GM18870 (cell line): ENCODE measurements at regions not wholly inside any gene's neighbourhood (a gene's known extent, or its start where the extent isn't known, plus 50 kb on each side); places are given as distances from the start of the nearest gene placed in this dataset.
A peak's percentile ranks its signal among the peaks of the same experiment; 100 is the strongest.

Experiments used
- ATAC-seq: cut with Tn5 transposase; IDR thresholded peaks from one replicate; pipeline ENCODE4 v1.9.1; 2021; ENCODE audit warnings: moderate library complexity; ENCODE audit not compliant: unreplicated experiment

DNA sequence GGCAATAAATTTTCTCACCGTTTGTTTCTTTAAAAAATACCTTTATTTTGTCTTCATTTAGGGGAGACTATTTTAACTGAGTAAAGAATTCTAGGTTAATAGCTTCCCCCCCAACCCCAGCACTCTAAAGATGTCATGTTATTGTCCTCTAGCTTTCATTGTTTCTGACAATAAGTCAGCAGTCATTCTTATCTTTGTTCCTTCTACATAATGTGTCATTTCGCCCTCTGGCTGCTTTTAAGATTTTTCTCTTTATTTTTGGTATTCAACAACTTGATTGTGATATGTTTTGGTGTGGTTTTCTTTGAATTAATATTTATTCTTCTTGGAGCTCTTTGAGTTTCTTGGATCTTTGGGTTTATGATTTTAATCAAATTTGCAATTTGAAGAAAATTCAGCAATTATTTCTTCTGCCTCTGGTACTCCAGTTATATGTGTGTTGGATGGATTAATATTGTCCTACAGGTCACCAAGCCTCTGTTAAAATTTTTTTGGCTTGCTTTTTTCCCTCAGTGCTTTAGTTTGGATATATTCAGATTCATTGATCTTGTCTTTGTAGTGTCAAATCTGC is 64.6 kb upstream of the ELN start:
- no peak for ATAC-seq

DNA sequence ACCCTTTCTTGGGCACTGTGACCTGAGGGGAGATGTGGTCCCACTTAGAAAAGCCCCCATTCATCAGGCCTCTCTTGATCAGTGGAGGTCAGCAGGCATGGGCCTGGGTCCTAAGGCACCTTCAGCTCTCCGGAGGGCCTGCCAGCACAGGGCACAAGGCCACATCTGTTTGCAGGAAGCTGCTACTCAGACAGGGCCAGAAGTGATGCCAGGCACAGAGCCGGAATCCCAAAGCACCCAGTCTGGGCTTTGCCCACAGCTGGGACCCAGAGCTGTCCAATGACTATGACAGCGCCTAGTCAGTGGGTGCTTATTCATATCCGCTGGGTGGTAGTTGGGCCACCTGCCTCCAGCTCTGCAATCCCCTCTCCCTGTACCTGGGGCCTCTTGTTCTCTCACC is 63.2 kb upstream of the ELN start:
- ATAC-seq, result no peak

DNA sequence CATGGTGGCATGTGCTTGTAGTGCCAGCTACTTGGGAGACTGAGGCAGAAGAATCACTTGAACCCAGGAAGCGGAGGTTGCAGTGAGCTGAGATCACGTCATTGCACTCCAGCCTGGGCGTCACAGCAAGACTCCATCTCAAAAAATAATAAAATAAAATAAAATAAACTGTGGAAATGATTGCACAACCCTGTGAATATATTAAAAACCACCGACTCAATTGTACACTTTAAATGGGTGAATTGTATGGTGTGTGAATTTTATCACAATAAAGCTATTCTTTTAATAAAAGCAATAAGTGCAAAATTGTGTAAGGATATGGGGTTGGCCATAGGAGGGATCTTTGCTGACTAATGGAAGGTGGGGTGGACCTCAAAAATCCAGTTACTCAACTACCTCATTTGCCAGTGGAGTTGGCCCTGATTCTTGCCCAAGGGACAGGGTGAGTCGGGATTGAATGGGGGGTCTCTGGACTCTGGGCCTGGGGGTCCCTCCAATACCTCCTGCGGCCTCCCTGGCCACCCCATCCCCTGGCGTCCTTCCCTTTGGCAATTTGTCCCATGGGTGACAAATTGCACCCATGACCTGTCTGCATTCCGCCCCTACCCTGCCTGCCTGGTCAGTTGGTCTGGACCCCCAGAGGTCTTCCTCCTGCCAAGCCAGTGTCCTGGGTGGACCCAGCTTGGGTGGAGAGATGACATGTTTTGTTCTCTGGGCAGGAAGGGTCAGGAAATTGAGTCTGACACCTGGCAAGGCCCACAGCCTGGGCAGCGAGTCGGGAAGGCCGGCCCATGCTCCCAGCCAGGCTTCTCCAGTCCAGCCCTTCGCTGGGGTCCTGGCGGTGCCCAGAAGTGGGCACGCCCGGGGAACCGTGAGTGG is 61.7 kb upstream of the ELN start:
- no peak for ATAC-seq

DNA sequence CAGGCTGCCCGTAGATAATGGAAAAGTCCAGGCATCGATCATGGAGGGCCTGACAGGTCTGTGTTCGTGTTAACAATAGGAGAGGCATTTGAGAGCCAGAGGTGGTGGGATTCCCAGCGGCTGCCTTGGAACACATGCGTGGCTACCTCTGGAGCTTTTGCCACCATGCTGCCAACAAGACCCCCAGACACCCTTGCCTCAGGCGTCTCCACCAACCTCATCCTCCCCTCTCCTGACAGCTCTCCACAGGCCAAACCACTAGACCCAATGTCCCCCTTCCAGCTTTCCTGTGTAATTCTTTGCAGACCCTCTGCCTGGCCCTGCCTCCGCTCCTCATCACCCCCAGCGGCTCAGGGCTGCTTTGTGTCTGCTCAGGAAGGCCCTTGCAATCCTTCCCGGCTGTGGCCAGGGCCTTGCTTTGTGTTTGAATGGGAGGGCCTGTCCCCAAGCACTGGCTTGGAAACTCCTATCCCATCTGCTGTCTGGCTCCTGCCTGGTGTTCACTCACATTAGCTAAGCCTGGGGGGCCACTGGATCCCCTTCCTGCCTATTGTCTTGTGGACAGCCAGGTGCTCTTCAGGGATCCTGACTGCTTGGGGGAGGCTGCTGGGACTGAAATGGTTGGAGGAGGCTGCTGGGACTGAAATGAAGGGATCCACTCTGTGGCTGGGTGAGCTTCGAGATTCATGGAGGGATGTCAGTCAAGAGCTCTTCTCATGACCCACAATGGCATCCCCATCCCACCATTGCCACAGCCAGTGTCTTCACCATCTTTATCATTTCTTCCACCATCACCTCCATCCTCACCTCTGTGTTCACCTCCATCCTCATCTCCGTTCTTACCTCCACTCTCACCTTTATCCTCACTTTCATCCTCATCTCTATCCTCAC is 60.8 kb upstream of the ELN start:
- ATAC-seq, result no peak

DNA sequence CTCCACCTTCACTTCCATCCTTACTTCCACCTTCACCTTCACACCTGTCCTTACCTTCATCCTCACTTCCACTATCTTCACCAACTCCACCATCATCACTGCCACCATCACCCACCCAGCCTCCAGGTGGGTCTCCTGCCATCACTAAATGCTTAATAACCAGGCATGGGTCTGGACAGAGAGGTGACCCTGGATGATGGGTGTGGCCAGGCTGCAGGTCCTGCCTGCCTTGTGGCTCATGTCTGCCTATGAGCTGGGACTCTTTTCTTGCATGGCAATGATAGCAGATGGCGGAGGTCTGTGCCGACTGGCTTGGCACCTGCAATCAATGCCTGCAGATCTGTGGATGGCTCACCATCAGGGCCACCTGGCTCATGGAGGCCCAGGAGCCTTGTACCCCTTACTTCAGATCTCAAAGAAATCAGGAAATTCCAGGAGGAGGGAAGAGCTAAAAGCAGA is 60.1 kb upstream of the ELN start:
- no peak for ATAC-seq

DNA sequence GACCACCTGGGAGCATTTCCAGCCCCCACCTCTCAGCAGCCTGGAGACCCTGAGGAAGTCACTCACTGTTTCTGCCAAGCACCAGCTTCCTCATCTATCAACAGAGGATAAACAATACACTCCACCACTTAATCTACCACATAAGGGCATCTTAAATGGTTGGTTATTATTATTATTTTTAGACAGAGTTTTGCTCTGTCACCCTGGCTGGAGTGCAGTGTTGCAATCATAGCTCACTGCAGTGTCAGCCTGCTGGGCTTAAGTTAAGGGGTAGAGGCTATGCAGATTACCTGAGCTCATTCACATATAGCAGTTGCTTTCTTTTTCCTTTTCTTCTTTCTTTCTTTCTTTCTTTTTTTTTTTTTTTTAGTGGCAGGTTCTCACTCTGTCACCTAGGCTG is 59.5 kb upstream of the ELN start:
- no peak for ATAC-seq

DNA sequence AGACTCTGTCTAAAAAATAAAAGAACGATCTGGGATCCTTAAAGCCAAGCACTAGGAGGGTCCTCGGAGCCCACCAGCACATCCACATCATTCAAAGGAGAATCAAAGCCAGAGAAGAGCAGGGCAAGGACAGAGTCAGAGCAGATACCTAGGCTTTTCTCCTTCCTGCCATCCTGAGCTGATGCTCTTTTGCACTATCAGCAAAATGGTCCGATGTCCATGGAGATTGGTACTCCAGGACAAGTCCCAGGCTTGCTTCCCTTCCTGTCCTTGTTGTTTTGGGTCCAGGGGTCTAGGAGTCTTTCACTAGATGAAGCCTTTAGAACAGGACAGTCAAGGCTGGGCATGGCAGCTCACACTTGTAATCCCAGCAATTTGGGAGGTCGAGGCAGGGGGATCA is 58.0 kb upstream of the ELN start:
- ATAC-seq, result no peak

DNA sequence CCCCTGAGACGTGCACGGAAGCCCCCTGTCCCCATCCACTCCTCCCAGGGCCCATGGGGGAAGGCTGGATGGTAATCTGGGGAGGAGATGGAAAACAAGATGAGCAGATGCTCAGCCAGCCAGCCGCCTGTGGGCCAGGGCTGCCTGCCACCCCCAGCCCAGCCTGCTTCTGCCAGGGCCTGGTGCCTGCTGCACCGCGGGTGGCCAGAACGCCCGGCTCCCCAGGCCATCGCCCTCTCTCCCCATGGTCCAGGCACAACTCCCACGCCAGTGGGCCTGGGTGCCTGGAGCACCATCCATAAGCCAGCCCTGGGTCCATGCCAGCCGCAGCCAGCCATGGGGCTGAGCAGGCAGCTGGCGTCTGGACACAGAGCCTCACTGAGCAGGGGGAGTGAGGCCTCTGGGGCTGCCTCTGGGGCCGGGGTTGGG is 57.2 kb upstream of the ELN start:
- peak; percentile 9 for ATAC-seq

DNA sequence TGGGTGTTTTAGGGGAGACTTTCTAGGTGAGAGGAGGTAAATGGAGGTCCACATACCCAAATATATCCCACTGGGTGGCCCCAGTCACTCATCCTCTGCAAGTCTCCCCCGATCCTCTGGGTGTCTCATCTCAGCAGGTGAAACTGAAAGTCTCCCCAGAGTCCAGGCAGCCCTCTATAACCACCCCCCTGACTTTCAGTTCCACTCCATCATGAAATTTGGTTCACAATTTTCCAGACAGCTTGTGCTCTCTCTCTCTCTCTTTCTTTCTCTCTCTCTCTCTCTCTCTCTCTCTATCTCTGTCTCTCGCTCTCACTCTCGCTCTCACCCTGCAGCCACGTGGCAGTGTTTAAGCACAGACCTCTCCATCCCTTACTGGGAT is 56.7 kb upstream of the ELN start:
- ATAC-seq, result peak; percentile 48

DNA sequence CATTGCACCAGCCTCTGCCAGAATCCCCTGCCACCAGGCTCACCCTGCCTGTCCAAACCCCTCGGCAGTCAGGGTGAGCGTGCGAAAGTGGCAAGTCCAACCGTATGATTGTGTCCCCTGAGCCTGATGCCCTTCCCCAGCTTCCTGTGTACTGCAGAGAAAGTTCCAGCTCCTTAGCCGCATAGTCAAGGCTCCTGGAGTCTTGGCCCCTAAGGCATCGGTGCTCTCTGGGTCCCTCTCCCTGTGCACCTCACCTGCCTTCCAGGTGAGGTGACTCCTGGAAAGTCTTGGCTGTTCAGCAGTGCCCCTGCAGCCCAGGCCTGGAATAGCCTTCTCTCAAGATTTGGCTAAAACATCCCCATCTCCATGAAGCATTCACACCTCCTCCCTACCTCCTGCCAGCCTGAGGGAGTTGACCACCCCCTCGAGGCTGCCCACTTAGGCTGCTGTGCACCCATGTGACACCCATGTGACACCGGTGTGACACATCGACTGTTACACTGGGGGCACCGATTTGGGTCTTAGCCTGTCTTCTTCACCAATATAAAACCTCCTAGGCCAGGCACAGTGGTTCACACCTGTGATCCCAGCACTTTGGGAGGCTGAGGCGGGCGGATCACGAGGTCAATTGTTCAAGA is 56.1 kb upstream of the ELN start:
- ATAC-seq, result no peak

DNA sequence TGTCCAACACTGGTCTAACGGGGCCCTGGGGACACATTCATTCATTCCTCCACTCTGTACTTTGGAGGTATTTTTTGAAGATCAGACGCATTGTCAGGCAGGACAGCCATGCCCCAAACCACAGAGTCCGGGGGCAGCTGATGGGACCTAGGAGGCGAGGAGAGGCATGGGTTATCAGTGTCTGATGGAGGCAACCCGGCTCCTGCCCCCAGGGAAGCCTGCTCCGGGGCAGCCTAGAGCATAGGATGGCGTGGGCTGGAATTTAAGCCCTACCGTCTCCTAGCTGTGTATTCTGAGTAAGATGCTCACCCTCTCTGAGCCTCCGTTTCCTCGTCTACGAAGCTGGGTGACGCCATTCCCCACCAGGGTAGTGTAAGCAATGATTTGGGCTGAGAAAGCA is 55.4 kb upstream of the ELN start:
- ATAC-seq, result no peak

DNA sequence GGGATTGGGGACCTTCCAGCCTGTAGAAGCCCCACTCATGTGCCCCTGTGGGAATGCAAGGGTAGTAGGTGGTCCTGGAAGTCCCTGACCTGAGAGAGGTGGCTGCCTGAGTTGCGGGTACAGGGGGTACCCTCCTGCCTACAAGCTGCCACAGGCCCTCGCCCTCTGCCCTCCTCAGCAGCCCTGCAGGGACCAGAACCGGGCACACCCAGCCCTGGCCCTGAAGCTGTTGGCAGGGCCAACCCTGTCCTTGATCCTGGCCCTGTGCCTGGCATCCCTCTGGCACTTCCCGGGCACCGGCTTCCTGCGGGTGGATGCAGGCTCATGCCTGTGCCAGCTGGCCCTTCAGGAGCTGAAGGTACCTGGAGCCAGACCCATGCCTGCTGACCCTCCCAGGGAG is 54.9 kb upstream of the ELN start:
- no peak for ATAC-seq

DNA sequence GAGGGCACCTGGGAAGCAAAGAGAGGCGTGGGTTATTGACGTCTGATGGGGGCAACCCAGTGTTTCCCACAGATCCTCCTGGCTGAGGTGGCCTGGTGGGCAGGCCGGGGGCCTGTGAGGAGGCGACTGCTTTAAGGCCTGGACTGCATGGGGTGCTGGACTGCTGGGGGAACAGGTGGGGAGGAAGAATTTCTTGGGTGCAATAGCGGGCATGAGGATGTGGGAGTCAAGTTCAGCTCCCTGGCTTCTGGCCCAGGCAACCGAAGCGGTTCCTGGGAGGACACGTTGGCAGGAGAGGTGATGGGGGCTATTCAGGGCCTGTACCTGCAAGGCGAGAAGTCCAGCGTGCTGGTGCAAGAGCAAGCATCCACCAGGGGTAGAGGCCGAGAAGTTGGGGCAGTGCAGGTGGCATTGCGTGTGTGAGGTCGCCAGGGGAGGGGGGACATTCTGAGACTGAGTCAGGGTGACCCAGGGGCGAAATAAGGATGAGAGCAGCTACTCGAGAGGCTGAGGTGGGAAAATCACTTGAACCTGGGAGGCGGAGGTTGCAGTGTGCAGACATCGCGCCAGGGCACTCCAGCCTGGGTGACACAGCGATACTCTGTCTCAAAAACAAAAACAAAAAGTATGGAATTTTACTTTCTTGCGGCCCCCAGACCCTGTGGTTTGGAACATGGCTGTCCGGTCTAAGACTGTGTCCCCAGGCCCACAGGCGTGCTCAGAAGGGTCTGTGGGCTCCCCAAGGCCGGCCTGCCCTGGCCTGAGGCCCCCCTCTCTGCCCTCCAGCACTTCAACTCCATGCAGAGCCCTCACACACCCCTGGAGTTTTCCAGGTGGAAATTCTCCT is 53.6 kb upstream of the ELN start:
- ATAC-seq, result no peak

DNA sequence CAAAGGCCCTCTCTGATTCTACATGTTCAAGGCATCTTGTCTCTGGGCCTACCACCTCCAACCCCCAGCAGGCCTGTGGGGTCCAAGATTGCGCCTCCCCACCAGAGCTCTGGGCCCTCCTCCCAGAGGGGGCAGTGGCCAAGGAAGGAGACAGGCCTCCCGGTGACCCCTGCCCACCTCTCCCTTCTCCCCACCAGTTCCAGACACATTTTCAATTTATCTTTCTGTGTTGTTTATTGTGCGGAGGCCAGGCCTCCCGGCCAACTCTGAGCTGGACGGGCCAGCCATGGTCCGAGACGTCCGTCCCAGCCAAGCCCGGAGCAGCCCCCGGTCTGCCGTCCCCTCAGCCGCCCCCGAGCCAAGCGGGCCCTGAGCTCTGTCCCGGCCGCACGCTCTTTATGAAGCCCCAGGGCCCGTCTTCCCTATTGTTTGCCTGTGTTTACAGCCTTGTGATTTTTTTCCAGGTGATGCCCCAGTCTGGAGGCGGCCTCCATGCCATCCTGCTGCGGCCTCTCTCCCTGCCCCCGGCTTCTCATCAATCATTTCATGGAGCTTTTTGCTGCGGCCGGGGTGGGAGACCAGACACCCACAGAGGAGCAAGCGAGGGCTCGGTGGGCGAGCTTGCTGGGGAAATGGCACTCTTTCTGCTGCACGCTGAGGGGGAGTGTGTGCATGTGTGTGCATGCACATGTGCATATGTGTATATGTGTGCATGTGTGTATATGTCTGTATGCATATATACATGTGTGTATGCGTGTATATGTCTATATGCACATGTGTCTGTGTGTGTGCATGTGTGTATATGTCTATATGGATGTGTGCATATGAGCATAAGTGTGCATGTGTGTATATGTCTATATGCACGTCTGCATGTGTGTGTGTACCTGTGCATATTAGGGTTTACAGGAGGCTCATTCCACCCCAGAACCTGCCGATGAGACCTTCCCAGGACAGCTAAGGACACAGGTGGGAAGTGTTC is 52.7 kb upstream of the ELN start:
- ATAC-seq, result no peak

DNA sequence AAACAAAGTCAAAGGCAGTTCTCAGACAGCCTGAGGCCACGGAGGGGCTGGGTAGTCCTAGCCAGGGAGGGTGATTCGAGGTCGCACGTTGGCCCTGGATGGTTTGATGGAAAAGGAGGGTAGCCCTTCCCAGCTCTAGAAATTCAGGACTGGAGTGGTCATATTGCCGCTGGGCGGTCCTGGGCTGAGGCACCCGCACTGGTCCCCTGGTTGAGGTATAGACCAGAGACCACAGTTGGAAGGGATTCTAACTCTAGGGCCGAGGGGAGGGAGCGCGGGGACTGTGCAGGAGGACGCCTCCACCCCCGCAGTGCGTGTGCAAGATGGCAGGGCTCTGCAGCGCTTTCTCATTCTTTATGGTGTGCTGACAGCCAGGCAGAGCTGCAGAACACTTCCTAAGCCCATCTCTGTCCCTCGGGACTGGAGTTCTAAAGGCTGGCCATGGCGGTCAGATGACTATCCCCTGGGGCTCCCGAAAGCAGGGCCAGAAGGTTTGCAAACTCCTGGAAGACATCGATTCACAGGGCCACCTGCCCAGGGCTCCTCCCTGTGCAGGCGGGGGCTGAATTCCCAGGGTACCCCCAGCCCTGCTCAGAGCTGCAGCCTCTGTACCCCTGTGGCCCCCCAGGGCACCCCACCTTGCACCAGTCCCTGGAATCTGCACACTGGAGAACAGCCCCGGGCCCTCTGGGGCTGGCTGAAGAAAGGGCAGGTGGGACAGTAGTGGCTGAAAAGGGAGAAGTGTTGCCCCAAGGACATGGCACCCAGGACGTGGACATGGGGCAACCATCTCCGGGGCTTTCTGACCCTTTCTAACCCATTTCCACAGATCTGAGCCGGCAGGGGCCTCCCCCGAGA is 51.0 kb upstream of the ELN start:
- ATAC-seq, result no peak

DNA sequence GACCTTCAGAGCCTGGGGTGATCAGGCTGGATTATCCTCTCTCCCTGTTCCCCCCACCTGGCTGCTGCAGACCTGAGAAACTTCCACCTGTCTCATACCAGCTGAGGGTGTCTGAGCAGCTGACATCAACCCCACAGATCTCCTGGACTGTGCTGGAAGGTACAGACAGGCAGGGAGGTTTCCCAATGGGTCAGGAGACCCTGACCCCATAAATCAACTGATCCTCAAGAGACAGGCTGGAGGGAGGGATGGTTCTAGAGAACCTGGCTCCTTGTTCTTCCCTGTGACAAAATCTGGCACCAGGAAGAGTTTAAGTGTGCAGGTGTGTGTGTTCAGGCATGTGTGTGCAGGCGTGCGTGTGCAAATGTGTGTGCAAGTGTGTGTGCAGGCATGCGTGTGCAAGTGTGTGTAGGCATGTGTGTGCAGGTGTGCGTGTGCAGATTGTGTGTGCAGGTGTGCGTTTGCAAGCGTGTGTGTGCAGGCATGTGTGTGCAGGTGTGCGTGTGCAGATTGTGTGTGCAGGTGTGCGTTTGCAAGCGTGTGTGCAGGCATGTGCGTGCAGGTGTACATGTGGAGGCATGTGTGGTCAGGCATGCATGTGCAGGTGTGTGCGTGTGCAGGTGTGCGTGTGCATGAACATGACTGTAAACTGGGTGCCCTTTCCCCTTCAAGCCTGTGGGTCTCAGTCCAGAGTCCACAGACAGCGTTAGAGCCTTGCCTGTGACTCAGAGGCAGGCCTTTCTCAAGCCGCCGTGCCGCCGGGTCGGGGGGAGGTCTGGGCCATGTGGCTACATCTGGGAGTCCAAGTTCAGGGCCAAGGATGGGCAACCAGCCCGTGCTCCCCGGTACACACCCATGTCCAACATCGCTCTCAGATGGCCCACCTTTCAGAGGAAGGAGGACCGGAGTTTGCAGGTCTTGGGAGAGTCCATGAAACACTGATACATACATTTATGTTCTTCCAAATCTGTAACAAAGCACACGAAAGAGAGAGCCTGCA is 50.1 kb upstream of the ELN start:
- no peak for ATAC-seq
